GM21529 (cell line): ENCODE measurements at regions not wholly inside any gene's neighbourhood (a gene's known extent, or its start where the extent isn't known, plus 50 kb on each side); places are given as distances from the start of the nearest gene placed in this dataset.
"Not testable (repeated sequence)": the region's sequence is repeated elsewhere in the genome, so short reads cannot be mapped to it uniquely, and the experiment has no call there.

Experiments used
- ATAC-seq: cut with Tn5 transposase; IDR thresholded peaks from one replicate; pipeline ENCODE4 v1.9.1; 2021; ENCODE audit not compliant: unreplicated experiment

DNA sequence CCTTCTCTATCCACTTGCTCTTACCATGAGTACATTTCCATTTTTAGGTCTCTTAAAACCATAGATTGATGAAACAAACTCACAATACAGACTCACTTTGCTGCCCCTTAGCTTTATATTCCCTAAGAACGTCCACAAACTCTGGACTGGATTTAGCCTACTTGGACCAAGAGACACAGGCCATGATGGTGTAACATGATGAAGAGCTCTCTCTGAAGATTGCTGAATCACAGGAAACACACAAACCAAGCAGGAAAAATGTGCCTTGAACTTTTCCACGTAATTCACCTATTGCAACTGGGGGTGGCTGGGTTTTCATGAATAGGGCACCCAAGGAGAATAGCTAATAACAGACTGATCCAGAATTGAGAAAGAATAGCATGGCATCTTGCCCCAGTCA, 201.7 kb upstream of the RBBP8 start:
- ATAC-seq = no peak

DNA sequence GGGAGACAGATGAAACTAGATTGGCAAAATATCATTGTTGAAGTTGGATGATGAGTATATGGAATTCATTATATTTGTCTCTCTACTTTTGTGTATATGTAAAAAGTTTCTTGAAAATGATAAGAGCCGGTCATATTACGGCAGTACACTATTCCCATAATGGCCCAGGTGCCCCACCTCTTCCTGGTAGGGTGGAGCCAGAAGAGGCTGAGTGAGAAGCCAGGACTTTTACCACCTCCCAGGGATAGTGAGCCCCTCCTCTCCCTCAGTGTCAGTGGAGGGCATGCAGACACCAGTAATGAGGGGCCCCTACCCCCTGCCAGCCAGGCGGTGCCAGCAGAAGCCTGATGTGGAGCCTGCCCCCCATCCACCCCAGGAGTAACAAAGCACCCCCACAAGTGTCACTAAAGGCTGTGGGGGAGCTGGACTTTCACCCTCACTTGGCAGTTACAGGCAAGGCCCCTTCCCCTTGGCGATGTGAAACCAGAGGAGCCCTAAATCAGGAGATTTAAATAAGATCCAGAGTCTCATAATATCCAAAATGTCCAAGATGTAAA, 198.9 kb upstream of the RBBP8 start:
- ATAC-seq = no peak

DNA sequence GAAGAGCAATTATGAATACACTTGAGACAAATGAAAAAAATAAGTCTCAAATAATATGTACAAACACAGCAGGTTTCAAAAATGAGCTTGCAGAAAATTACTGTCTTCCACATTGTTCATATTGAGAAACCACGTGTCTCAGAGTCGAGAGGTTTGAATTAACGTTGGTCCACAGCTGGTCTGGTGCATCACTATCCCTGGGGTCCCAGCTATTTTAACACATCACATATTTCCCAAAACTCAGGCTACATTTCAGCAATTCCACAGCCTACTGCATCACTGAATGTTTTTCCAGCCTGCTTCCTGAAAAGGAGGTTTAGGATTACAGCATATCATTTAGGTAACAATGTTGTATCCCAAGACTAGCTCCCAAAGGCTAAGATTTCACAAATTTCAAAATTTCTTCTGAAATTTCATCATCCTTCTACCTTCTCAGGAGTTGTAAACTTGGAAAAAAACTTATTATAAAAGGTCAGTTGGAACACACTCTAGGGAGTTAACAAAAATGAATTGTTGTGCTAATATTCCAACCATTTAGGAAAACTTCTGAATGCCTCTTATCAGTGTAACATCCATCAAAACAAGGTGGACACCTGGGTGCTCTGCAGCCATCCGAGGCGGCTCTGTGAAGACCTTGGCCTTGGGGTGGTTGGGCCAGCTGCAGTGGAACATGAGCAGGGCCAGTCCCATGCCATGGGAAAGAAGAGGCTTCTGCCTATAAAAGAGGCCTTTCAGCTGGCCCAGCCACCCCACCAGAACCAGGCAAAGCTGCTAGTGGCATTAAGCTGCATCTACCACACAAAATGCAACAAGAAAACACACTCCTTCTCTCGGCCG, 198.1 kb upstream of the RBBP8 start:
- no peak for ATAC-seq

DNA sequence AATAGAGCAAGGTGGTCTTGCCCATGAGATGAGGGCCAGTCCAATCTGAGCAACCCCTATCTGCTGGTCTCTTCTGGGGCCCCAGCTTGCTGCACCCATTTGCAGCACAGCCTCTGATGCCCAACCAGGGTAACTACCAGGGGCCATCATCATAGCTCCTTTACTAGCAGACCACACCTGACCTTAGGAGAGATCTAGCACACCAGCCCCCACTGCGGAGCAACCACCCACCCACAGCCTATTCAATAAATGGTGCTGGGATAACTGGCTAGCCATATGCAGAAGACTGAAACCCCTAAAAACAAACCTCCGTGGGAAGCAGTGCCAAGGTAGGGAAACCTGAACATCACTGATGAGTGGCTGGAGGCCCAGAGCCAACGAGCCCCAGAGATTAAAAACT, 196.1 kb upstream of the RBBP8 start:
- ATAC-seq = no peak

DNA sequence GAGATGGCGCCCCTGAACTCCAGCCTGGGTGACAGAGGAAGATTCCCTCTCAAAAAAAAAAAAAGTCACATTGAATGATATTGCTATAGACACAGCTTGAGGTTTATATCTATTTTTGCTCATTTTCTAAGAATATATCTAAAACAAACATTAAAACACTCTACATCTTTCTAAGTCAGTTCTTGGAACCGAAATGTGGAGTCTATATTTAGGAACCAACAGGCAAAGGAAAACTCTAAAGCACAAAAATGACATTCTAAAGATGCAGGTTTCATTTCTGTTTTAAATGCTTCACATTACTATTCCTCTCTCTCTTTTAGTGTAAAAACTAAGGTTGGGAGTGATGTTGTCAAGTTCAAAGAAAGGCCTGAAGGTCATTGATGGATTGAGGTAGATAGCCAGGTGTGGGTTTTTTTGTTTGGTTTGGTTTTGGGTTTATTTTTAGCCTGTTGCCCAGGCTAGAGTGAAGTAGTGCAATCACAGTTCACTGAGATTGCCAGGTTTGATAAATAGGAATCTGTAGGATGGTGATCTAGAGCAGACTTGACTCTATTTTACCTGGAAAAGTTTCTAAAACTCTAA, 194.0 kb upstream of the RBBP8 start:
- no peak for ATAC-seq

DNA sequence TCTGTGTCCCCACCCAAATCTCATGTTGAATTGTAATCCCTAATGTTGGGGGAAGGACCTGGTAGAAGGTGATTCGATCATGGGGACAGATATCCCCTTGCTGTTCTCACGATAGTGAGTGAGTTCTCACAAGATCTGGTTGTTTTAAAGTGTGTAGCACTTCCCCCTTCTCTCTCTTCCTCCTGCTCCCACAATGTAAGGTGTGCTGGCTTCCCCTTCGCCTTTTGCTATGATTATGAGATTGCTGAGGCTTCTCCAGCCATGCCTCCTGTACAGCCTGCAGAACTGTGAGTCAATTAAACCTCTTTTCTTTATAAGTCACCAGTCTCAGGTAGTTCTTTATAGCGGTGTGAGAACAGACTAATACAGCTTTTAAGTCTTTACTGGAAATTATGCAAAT, 193.3 kb upstream of the RBBP8 start:
- ATAC-seq = no peak

DNA sequence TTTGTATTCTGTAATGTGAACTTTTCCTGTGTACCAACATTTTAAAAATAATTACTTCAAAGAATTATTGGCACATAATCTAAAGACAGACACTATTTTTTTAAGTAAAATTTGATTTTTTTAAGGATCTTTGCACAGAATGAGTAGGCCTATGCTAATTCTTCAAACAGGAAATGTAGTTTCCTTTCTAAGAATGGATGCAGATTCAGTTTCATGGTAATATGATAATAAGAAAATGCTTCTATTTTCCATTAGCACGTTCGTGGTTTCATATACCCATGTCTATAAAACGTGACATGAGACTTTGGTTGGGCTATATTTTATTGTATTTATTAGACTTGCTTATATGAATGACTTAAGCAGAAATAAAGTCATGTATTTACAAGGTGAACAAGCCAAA, 191.8 kb upstream of the RBBP8 start:
- no peak for ATAC-seq

DNA sequence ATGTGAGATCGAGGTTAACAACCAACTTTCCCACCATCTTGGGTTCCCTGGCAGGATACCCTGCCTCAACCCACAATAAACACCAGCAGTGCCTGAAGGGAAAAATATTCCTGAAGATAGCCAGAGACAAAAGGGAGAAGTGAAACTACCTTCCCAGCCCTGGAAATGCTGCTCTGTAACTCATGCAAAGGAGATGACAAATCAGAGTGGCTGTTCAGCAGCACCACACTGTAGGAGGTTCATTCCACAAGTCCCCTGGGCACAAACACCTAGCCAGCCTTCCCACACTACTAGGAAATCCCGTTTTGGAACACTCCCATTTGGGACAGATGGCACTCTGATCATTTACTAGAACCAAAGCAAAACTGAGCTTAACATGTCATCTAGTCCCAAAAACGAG, 190.7 kb upstream of the RBBP8 start:
- no peak for ATAC-seq

DNA sequence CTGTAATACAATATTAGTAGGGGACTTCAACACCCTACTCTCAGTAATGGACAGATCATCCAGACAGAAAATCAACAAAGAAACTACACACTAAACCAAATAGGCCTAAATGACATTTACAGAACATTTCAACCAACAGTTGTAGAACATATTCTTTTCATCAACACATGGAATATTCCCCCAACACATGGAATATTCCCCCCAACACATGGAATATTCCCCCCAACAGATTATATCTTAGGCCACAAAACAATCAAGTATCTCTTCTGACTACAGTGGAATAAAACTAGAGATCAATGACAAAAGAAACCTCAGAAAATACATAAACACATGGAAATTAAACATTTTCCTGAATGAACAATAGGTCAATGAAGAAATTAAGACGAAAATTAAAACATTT, 187.2 kb upstream of the RBBP8 start:
- no peak for ATAC-seq

DNA sequence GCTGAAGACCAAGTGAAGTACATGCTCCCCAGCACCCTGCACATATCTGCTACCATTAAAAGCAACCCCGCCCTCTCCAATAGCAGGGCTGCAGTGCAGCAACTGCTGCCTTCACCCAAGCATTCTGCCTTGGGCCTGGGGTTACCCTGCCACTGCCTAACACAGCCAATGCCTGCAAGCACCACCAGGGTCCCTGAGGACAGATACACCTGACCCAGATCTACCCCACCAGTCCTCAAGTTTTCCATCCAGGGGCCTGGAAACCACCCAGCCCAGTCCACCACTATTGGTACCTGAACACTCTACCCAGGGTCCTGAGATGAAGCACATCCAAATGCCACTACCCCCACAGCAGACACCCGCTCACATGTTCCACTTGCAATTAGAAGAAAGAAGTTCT, 181.1 kb upstream of the RBBP8 start:
- no peak for ATAC-seq

DNA sequence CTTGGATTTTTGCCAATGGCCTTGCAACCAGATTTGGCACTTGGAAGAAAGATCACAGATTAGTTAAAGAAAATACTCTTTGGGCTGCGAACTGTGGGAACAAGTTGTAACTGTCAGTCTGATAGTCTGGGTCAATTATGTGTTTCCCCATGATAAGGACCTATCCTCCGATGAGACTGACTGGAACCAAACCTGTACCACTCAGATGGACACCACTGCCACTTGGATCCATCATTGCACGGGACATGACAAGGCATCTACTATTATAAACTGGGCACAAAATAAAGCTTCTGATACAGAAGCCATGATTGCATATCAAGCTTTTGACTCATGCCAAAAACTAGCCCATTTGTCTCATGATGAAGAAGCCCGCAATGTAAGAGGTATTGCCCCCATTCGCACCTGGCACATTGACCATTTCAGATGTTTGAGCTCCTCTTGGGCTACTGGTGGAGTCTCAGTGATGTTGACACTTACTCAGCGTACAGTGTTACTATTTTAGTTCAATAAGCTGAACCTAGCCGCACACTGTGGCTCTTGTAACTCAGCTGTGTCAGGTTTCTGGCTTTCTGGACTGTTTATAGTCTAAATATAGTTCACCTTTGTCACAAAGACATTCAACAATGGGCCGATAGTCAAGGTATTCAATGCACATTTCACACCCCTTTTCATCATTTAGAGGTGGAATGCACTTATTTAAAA, 179.8 kb upstream of the RBBP8 start:
- ATAC-seq = no peak

DNA sequence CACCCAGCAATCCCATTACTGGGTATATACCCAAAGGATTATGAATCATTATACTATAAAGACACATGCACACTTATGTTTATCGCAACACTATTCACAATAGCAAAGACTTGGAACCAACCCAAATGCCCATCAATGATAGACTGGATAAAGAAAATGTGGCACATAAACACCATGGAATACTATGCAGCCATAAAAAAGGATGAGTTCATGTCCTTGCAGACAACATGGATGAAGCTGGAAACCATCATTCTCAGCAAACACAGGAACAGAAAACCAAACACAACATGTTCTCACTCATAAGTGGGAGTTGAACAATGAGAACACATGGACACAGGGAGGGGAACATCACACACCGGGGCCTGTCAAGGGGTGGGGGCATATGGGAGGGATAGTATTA, 169.1 kb upstream of the RBBP8 start:
- ATAC-seq = not testable (repeated sequence)

DNA sequence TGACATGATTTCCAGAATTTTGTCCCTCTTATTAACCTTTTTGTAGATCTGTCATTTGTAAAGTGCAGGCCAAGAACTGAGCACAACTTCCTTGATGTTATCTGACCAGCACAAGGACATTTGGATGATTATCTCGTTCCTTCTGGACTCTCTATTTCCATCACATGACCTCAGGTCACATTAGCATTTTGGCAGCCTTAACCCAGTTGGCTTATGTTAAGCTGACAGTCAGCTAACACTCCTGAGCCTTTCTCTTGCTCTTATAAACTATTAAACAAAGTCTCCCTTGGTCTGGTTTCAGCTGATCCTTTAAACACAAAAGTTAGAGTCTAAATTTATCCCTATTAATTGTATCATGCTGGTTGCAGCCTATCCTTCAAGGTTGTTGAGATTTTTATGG, 167.2 kb upstream of the RBBP8 start:
- ATAC-seq = no peak

DNA sequence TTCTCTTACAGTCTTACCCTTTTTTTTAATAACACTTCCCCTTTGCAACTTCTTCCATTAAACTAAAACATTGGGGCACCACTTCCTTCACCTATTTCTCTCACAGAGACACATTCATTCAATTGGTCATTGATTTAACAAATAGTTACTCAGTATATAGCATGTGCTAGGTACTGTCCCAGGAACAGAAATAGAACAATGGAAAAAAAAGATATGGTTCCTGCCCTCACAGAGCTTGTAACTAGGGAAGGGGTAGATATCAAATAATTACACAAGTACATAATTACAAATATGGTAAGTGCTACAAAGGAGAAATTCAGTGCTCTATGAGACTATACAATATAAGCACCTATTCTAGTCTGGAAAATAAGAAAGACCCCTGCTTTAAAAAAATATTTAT, 165.5 kb upstream of the RBBP8 start:
- no peak for ATAC-seq

DNA sequence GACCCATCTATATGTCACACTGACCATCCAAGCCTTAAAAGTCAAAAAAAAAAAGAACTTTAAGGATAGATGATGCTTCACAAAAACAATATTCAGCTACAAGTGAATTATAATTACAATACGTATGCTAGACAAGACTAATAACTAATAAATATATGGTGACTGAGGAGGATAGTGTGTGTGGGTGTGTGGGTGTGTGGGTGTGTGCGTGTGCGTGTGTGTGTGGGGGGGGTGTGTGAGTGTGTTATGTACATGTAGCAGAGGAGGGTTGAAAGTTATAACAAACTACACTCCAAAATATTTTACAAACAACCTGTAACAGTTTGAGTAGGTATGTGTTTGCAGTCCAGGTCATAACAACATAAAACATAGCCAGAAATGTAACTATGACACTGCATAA, 159.2 kb upstream of the RBBP8 start:
- no peak for ATAC-seq

DNA sequence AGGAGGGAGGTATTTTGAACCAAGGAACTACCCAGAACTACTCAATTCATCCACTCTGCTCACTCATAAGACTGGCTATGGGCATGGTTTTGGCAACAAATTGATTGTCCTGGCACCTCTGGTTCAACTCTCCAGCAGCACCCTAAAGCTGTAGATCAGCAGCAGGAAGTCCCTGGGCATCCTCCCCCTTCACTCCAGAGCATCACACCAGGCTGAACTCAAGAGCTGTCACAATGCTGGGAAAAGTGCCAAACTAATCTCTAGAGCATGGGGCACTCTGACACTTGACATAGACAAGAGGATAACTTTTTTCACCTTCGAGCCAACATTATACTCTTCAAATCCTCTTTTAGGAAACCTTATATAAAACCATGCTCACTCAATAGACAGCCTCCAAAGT, 154.1 kb upstream of the RBBP8 start:
- ATAC-seq = no peak

DNA sequence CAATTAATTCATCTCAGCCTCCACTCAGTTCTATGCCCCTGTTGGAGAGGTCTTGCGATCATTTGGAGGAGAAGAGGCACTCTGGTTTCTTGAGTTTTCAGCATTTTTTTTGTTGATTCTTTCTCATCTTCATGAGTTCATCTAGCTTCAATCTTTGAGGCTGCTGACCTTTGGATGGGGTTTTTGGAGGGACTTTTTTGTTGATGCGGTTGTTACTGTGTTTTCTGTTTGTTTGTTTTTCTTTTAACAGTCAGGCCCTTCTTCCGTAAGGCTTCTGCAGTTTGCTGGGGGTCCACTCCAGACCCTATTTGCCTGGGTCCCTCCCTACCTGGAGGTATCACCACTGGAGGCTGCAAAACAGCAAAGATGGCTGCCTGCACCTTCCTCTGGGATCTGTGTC, 149.9 kb upstream of the RBBP8 start:
- no peak for ATAC-seq

DNA sequence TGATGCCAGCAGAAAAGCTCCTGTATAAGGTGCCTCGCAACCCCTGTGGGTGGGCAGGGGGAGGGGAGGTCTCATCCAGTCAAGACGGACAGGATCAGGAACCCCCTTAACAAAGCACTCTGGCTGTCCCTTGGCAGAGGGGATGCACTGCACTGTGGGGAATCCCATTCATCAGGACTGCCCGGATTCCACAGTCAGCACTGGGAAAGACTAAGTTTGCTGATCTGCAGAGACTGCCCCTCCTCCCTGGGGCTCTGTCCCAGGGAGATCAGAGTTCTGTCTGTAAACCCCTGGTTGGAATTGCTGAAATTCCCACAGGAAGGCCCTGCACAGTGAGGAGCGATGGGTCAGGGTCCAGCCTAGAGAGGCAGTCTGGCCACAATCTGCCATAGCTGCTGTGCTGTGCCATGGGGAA, 149.5 kb upstream of the RBBP8 start:
- no peak for ATAC-seq

DNA sequence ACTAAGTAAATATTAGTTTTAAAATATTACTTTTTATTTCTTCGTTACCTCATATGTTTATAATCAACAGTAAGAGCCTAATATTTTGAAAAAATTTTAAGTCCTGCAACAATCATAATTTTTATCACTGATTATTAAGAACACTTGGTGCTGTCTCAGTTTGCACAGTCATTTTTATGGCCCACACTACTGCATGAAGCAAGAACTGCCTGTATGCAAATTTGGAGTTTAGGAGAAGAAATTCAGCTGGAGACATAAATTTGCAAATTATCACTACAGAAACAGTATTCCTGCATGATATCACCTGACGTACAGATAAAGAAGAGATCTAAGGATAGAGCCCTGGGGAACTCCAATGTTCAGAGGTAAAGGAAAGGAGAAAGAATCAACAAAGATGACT, 144.1 kb upstream of the RBBP8 start:
- no peak for ATAC-seq

DNA sequence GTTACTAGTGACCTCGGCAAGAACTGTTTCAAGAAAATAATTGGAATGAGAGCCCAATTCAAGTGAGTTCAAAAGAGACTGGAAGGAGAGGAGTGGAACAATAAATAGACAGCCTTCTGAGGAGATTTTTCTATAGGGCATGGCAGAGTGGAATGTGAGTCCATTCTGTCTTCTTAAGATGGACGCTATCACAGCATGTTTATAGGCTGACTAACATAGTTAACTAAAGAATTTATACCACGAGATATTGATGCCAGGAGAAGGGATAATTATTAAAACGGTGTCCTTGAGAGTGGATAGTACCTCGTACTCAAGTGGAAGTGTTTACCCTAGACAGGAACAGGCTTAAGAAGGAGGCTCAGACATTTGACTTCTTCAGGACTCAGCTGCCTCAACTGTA, 143.5 kb upstream of the RBBP8 start:
- no peak for ATAC-seq

DNA sequence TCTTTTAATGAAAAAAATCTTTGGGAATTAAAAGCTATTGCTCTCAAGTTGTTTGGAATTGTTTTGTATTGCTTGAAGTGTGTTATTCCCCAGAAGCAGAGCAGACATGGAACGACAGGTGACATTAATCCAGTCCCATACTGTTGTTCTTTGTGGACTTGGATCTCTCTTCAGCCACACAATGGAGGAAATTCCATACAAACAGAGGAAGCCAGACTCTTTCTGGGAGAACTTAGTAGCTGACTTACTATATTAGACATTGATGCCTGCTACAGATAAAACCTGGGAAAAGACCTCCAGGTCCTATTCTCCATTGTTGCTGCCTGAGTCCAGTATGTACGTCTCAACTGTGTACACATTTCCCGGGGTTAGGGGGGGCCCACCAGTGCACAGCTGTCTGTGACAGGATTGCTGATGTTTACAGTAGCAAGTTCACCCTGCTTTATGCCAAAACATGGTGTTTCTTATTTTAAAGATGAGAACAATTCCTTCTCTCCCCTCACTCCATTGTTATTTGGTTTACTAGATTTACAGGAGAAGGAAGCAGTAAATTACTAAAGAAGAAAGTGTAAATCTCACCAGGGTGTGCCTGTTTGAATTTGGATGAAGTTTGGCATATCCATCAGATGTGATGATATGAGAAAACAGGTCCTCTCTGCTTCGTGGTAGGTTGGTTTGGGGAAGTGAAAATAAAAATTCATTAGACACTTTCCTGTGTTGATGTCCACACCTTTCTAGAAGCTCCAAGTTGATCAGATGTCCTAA, 142.4 kb upstream of the RBBP8 start:
- no peak for ATAC-seq

DNA sequence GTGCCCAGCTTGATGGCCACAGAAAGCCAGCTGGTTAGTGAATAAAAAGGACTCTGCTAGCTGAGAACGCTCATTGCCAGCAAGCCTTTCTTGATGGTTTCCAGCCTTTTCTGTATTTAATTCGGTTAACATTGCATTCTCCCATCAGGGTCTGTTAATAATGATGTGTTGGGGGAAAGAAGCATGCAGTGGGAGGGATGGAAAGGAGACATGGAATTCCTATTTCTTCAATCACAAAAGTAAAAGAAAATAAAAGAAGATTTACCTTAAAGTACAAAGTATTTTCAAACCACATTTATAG, 141.9 kb upstream of the RBBP8 start:
- ATAC-seq = no peak
